ENCODE measurements at regions not wholly inside any gene's neighbourhood (a gene's known extent, or its start where the extent isn't known, plus 50 kb on each side); places are given as distances from the start of the nearest gene placed in this dataset.

- TF ChIP-seq BACH2 (CRISPR knock-in tag; IDR thresholded peaks at IDR 0.05; ENCODE audit: borderline replicate concordance) (no peak), PATZ1 (CRISPR knock-in tag; IDR thresholded peaks at IDR 0.05; ENCODE audit: borderline replicate concordance) (no peak), ISL1 (CRISPR knock-in tag; IDR thresholded peaks at IDR 0.05) (no peak), CREB5 (CRISPR knock-in tag; IDR thresholded peaks at IDR 0.05; ENCODE audit: low read depth) (no peak), RARB (CRISPR knock-in tag; IDR thresholded peaks at IDR 0.05) (no peak), CSDC2 (CRISPR knock-in tag; IDR thresholded peaks at IDR 0.05) (no peak), ZNF565 (CRISPR knock-in tag; conservative IDR thresholded peaks at IDR 0.05; ENCODE audit: low read depth) (no peak)
Observed at GRCh38 chr5:24118351-24118750, 526.4 kb downstream of the CDH10 start.

Measured in SK-N-SH treated with all-trans-retinoic acid at 6 μM for 48 hours (cell line).